ENCODE measurements at regions not wholly inside any gene's neighbourhood (a gene's known extent, or its start where the extent isn't known, plus 50 kb on each side); places are given as distances from the start of the nearest gene placed in this dataset.

GRCh38 chr2:224258059-224258458, 143.8 kb downstream of the FAM124B start:
- TF ChIP-seq EP300 (conservative IDR thresholded peaks at IDR 0.05; ENCODE audit: poor library complexity, severe bottlenecking), result no peak
- TF ChIP-seq CTCF (IDR thresholded peaks at IDR 0.05; ENCODE audit: poor library complexity, severe bottlenecking), result no peak
- no peak for TF ChIP-seq SMC3 (conservative IDR thresholded peaks at IDR 0.05; ENCODE audit: poor library complexity)
- TF ChIP-seq RAD21 (conservative IDR thresholded peaks at IDR 0.05), result no peak
- no peak for TF ChIP-seq POLR2AphosphoS5 (IDR thresholded peaks at IDR 0.05)
- TF ChIP-seq TAF1 (IDR thresholded peaks at IDR 0.05; ENCODE audit: low read depth), result no peak
- TF ChIP-seq REST (IDR thresholded peaks at IDR 0.05; ENCODE audit: borderline replicate concordance), result no peak

Measured in neural cell (in vitro differentiated cells).